ENCODE measurements at regions not wholly inside any gene's neighbourhood (a gene's known extent, or its start where the extent isn't known, plus 50 kb on each side); places are given as distances from the start of the nearest gene placed in this dataset.

DNA sequence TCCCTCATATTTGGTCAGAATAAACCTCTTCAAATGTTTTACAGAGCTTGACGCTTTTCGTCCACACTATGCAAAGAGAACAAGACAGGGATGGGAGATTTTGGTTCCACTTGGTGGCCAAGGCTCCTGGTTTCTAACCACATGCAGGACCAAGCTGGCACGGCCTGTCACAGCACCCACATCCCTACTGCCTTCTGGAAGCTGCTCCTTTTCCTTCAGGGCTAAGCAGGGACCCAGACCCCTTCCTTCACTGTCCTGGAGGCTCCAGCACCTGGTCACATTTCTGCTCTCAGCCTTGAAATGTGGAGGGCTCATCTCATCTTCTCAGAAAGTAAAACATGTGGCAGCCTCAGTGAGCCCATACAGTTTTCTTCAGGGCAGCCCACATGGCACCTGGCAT lies 50.4 kb upstream of the ARHGEF7 start:
- TF ChIP-seq POLR2A (IDR thresholded peaks at IDR 0.05; ENCODE audit: low read depth, low read length), result no peak
- TF ChIP-seq MYC (IDR thresholded peaks at IDR 0.05; ENCODE audit: low read depth, low read length), result no peak
- TF ChIP-seq, protein P1, sequence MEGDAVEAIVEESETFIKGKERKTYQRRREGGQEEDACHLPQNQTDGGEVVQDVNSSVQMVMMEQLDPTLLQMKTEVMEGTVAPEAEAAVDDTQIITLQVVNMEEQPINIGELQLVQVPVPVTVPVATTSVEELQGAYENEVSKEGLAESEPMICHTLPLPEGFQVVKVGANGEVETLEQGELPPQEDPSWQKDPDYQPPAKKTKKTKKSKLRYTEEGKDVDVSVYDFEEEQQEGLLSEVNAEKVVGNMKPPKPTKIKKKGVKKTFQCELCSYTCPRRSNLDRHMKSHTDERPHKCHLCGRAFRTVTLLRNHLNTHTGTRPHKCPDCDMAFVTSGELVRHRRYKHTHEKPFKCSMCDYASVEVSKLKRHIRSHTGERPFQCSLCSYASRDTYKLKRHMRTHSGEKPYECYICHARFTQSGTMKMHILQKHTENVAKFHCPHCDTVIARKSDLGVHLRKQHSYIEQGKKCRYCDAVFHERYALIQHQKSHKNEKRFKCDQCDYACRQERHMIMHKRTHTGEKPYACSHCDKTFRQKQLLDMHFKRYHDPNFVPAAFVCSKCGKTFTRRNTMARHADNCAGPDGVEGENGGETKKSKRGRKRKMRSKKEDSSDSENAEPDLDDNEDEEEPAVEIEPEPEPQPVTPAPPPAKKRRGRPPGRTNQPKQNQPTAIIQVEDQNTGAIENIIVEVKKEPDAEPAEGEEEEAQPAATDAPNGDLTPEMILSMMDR (IDR thresholded peaks at IDR 0.05; ENCODE audit: extremely low read depth in 1 of 2, insufficient read depth in 1 of 2, low read depth in 1 of 2, low read length in 2 of 2), result no peak
- no peak for TF ChIP-seq POLR2AphosphoS5 (IDR thresholded peaks at IDR 0.05; ENCODE audit: insufficient read depth, low read depth, low read length)
- no peak for TF ChIP-seq EZH2 (IDR thresholded peaks at IDR 0.05; ENCODE audit: borderline replicate concordance, low read depth, low read length, severe bottlenecking)
- no peak for TF ChIP-seq FOS (IDR thresholded peaks at IDR 0.05; ENCODE audit: borderline replicate concordance, insufficient read depth, low read length)
- no peak for TF ChIP-seq GATA2 (IDR thresholded peaks at IDR 0.05; ENCODE audit: insufficient read depth, insufficient read length, low read depth, low read length)
- TF ChIP-seq, protein P2, sequence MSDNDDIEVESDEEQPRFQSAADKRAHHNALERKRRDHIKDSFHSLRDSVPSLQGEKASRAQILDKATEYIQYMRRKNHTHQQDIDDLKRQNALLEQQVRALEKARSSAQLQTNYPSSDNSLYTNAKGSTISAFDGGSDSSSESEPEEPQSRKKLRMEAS (IDR thresholded peaks at IDR 0.05; ENCODE audit: insufficient read depth, insufficient read length), result no peak
- TF ChIP-seq JUN (IDR thresholded peaks at IDR 0.05; ENCODE audit: borderline replicate concordance, insufficient read depth, insufficient read length, low read depth), result no peak

Measured in endothelial cell of umbilical vein (primary cell).